Stimulated activated naive B cell treated with anti-CD40 and anti-IgM and Interleukin-4, amounts not matched to agents 10 μg/mL and 1 μg/mL and 100 μg/mL, for 72 hours (primary cell): ENCODE measurements at regions not wholly inside any gene's neighbourhood (a gene's known extent, or its start where the extent isn't known, plus 50 kb on each side); places are given as distances from the start of the nearest gene placed in this dataset.

ENCODE experiments used
- ATAC-seq, 2 donors: fragments of 150-1000 bp; cut with Tn5 transposase; replicated peaks; 2 replicates each; pipeline ENCODE4 v1.10.0; 2021; ENCODE audit warnings: moderate library complexity in 1 of 2
- DNase-seq: peaks from one replicate; pipeline ENCODE4 v3.0.0; 2021
- H3K27ac Mint-ChIP-seq: one replicate; pipeline ENCODE4 v1.8.0; 2022; ENCODE audit warnings: mild to moderate bottlenecking, mixed read lengths
- H3K27me3 Mint-ChIP-seq, 2 donors: one replicate each; pipeline ENCODE4 v1.8.0; 2022; ENCODE audit warnings: mixed read lengths in 2 of 2
- H3K36me3 Mint-ChIP-seq, 2 donors: one replicate each; pipeline ENCODE4 v1.8.0; 2022; ENCODE audit warnings: mixed read lengths in 2 of 2, mild to moderate bottlenecking in 1 of 2
- H3K4me1 Mint-ChIP-seq, 2 donors: one replicate each; pipeline ENCODE4 v1.8.0; 2022; ENCODE audit warnings: mixed read lengths in 2 of 2, mild to moderate bottlenecking in 1 of 2
- H3K4me3 Mint-ChIP-seq, 2 donors: one replicate each; pipeline ENCODE4 v1.8.0; 2022; ENCODE audit warnings: mild to moderate bottlenecking in 2 of 2, mixed read lengths in 2 of 2, moderate library complexity in 1 of 2
- H3K9me3 Mint-ChIP-seq, 2 donors: one replicate each; pipeline ENCODE4 v1.8.0; 2022; ENCODE audit warnings: mixed read lengths in 2 of 2, mild to moderate bottlenecking in 1 of 2

- ATAC-seq (no peak), DNase-seq (no peak)
- Mint-ChIP-seq H3K36me3 (no peaks in the 10 kb centered on the region), H3K4me3 (no peak overlapping the region), H3K27me3 (no peaks in the 10 kb centered on the region), H3K27ac (no peak overlapping the region), H3K4me1 (no peaks in the 10 kb centered on the region), H3K9me3 (peaks cover 5 to 9% of the 10 kb centered on the region in 2 donors)
Measured at GRCh38 chr13:108460746-108461145, 168.7 kb upstream of the MYO16 start.

DNA sequence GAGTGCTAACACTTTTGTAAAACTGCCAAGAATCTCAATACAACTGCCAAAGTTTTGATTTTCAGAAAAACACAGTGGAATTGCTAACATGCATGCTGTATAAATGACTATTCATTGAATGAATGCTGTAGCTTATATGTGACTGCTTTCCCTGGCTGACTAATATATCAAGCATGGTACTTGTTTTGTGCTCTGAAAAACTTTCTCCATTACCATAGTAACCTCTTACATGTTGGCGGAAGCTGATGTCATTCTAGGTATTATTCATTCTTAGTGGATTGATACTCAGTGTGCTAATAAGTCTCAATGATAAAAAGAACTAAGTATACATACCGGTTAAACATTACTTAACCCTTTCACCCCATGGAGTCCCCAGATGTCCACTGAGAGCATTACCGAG lies 166.1 kb upstream of the MYO16 start:
- H3K27ac Mint-ChIP-seq, result no peak overlapping the region
- H3K36me3 Mint-ChIP-seq, result no peaks in the 10 kb centered on the region
- H3K4me3 Mint-ChIP-seq, result no peak overlapping the region
- H3K4me1 Mint-ChIP-seq, result no peaks in the 10 kb centered on the region
- ATAC-seq (no peak), DNase-seq (no peak)
- no peaks in the 10 kb centered on the region for H3K27me3 Mint-ChIP-seq
- H3K9me3 Mint-ChIP-seq, result peaks cover 3 to 4% of the 10 kb centered on the region in 2 donors

DNA sequence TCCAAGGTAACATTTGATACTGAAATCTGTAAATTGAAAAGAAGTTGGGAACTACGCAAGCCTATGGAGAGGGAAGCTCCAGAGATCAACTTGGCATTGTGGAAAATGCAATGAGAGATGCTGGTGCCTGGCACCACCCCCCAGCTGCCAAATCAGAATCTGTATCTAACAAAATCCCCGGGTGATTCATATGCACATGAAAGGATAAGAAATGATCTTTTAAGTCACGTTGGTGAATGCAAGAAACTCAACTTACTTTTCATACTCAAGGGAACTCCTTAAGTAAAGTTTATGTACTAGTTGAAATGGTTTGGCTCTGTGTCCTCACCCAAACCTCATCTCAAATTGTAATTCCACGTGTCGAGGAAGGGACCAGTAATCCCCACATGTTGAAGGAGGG lies 158.5 kb upstream of the MYO16 start:
- Mint-ChIP-seq H3K4me3 (no peak overlapping the region), H3K36me3 (no peaks in the 10 kb centered on the region), H3K27ac (no peak overlapping the region), H3K4me1 (no peaks in the 10 kb centered on the region), H3K9me3 (peaks cover 8% of the 10 kb centered on the region in 2 donors), H3K27me3 (peaks cover 0 to 4% of the 10 kb centered on the region in 2 donors)
- DNase-seq (no peak), ATAC-seq (no peak)

- Mint-ChIP-seq H3K9me3 (peaks cover 8% of the 10 kb centered on the region in 2 donors), H3K27me3 (peaks cover 0 to 4% of the 10 kb centered on the region in 2 donors), H3K36me3 (no peaks in the 10 kb centered on the region), H3K4me3 (no peak overlapping the region), H3K27ac (no peak overlapping the region), H3K4me1 (no peaks in the 10 kb centered on the region)
- ATAC-seq, result no peak
- DNase-seq, result no peak
Measured at GRCh38 chr13:108475181-108475580, 154.2 kb upstream of the MYO16 start.

- Mint-ChIP-seq H3K4me1 (no peaks in the 10 kb centered on the region), H3K27ac (no peak overlapping the region), H3K27me3 (peaks cover 0 to 4% of the 10 kb centered on the region in 2 donors), H3K9me3 (peaks cover 3 to 4% of the 10 kb centered on the region in 2 donors), H3K36me3 (no peaks in the 10 kb centered on the region), H3K4me3 (no peak overlapping the region)
- no peak for ATAC-seq
- no peak for DNase-seq
Measured at GRCh38 chr13:108477376-108477775, 152.0 kb upstream of the MYO16 start.

DNA sequence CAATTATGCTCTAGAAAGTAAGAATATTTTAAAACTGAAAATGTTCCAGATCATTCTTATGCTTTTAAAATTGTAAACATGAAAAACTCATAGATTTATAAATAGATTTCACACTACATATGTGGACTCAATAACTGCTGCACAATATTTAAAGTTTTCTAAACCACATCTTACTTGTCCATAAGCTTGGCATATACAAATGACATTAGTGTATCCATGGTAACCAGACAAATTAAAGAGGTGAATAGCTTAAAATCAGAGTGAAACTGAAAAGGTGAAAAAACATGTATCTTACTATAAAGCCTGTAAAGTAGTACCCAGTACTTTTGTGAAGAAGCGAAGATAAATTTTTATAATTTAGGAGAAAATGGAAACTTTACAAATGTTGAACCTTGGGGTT lies 151.2 kb upstream of the MYO16 start:
- DNase-seq (no peak), ATAC-seq (no peak)
- peaks cover 0 to 3% of the 10 kb centered on the region in 2 donors for H3K9me3 Mint-ChIP-seq
- peaks cover 0 to 4% of the 10 kb centered on the region in 2 donors for H3K27me3 Mint-ChIP-seq
- no peaks in the 10 kb centered on the region for H3K4me1 Mint-ChIP-seq
- no peaks in the 10 kb centered on the region for H3K36me3 Mint-ChIP-seq
- no peak overlapping the region for H3K4me3 Mint-ChIP-seq
- no peak overlapping the region for H3K27ac Mint-ChIP-seq

DNA sequence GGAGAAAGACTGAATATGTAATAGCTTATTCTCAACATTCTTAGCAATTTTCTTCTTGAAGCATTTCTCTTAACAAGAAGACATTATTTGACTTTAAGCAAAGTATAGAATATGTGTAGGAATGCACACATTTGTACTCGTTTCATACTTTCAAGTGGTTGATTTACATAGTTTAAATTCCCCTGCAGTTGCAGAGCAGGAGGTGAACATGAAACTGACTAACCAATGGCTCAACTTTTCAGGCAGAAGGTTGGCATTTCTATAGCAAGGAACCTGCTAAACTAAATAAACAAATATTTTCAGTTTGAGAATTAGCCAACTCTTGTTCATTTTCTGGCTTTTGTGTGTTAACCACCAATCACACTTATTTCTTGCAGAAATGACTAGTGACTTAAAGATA lies 145.4 kb upstream of the MYO16 start:
- H3K36me3 Mint-ChIP-seq, result no peaks in the 10 kb centered on the region
- DNase-seq, result no peak

DNA sequence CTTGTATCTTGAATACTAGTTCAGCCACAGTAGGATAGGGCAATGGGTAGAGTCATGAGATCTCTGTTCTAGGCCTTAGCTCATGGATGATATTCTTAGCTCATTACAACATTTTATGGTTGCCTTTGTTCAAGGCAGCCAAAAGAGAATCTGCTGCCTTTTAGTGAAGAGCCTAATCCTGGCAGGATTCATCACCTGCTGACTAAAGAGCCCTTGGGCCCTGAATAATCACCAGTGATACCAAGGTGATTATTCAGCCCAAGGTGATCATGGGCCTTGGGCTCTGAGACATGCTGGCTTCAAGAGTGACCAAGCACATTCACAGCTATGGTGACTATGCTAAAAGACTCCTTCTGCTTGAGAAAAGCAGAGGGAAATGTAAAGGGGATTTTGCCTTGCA lies 143.3 kb upstream of the MYO16 start:
- no peak overlapping the region for H3K4me3 Mint-ChIP-seq
- H3K27ac Mint-ChIP-seq, result no peak overlapping the region
- H3K27me3 Mint-ChIP-seq, result no peaks in the 10 kb centered on the region
- ATAC-seq (no peak), DNase-seq (no peak)
- no peaks in the 10 kb centered on the region for H3K36me3 Mint-ChIP-seq
- peaks cover 7 to 10% of the 10 kb centered on the region in 2 donors for H3K9me3 Mint-ChIP-seq
- no peaks in the 10 kb centered on the region for H3K4me1 Mint-ChIP-seq

More for the DNA sequence above, 145.4 kb upstream of the MYO16 start:
- H3K9me3 Mint-ChIP-seq, result peaks cover 4 to 6% of the 10 kb centered on the region in 2 donors
- no peaks in the 10 kb centered on the region for H3K27me3 Mint-ChIP-seq
- no peak overlapping the region for H3K27ac Mint-ChIP-seq
- no peak for ATAC-seq
- H3K4me3 Mint-ChIP-seq, result no peak overlapping the region
- no peaks in the 10 kb centered on the region for H3K4me1 Mint-ChIP-seq

DNA sequence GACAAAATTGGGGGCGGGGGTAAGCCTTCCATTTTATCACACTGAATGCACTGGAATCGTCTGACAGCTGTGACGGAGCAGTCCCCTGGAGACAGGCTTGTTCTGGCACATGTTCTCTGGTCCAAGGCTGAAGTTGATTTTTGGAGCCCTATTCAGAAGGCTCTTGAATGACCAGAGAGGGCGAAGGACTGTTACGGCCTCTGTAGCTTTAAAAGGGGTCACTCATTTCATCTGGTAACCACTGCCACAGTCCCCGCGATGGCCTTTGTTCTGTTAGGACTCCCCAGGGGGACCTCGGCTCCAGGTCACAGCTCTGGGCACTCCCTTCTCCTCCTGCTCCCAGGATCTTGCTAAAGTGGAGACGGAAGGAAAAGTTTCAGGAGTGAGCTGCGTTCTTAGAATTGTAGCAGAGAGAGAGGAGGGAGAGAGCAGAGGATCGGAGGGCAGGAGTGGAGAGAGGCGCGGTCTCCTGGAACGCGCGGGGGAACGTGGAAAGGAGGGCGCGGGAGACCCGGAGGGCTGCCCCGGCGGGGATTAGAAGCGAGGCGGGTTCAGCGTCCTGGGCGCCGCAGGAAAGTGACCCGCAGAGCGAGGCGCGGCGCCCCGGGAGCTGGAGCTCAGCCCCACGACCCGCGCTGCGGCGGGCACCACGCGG lies 134.3 kb upstream of the MYO16 start:
- peaks cover 4% of the 10 kb centered on the region in 2 donors for H3K9me3 Mint-ChIP-seq
- no peaks in the 10 kb centered on the region for H3K36me3 Mint-ChIP-seq
- H3K4me1 Mint-ChIP-seq, result peaks cover 4 to 6% of the 10 kb centered on the region in 2 donors
- no peak overlapping the region for H3K27ac Mint-ChIP-seq
- DNase-seq (no peak), ATAC-seq (no peak)
- peaks cover 38 to 40% of the 10 kb centered on the region in 2 donors for H3K27me3 Mint-ChIP-seq
- peak overlapping the region; percentile 5 to 34 for H3K4me3 Mint-ChIP-seq

DNA sequence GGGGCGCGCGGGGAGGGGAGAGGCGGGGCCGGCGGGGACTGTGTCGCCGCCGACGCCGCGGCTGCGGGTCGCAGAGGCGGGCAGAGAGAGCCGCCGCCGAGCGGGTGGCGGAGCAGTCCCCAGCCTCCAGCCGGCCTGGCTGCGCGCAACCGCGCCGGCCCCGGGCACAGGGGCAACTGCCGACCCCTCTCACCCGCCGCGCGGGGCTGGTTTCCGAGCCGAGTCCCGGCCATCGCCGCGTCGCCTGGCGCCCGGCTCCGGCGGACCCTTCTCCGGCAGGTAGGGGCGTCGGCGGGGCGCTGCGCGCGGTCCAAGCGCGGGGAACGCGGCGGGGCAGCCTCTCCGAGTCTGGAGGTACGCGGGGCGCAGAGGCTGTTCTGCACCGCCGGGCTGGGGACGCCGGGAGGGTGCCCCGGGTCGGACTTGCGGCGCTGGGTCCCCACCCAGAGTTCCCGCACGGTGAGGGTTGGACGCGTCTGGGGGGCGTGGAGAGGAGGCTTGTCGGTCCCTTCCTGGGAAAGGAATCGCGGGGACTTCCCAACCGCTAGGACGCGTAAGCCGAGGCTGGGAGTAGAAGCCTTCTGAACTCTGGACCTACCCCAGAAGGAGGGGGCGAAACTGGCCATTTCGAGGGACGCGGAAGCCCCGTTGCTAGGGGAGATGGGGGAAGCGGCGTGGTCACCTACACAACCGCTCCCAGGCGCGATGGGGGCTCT lies 133.6 kb upstream of the MYO16 start:
- H3K9me3 Mint-ChIP-seq, result peaks cover 0 to 4% of the 10 kb centered on the region in 2 donors
- DNase-seq, result no peak

GRCh38 chr13:108496362-108497210 lies 132.8 kb upstream of the MYO16 start:
- Mint-ChIP-seq H3K27me3 (peaks cover 40 to 42% of the 10 kb centered on the region in 2 donors), H3K4me3 (no peak overlapping the region), H3K4me1 (peaks cover 4 to 6% of the 10 kb centered on the region in 2 donors), H3K36me3 (no peaks in the 10 kb centered on the region), H3K9me3 (peaks cover 0 to 2% of the 10 kb centered on the region in 2 donors), H3K27ac (no peak overlapping the region)
- ATAC-seq (no peak), DNase-seq (no peak)

More for the DNA sequence above, 133.6 kb upstream of the MYO16 start:
- Mint-ChIP-seq H3K36me3 (no peaks in the 10 kb centered on the region), H3K27ac (no peak overlapping the region), H3K4me3 (no peak overlapping the region), H3K4me1 (peaks cover 4 to 6% of the 10 kb centered on the region in 2 donors), H3K27me3 (peaks cover 38 to 40% of the 10 kb centered on the region in 2 donors)
- ATAC-seq, result no peak

DNA sequence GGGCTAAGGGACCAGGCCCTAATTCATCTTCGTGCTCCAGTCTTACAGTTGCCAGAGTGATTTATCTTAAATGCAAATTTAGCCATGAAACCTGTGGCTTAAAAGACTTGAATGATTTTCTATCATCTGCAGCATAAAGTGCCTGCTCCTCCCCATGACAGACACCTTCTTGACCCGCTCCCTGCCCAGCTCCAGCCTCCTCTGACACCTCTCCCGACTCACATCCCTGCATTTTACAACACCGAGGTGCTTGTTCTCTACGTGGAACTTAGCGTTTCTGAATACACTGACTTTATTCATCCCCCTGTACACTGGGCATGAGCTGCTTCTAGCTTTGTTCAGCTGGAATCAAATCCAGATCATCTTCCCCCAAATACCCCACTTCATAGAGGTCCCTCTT lies 128.7 kb upstream of the MYO16 start:
- DNase-seq (no peak), ATAC-seq (no peak)
- H3K27me3 Mint-ChIP-seq, result peaks cover 27 to 33% of the 10 kb centered on the region in 2 donors
- no peak overlapping the region for H3K27ac Mint-ChIP-seq
- no peaks in the 10 kb centered on the region for H3K36me3 Mint-ChIP-seq
- no peak overlapping the region for H3K4me3 Mint-ChIP-seq
- H3K4me1 Mint-ChIP-seq, result no peaks in the 10 kb centered on the region
- H3K9me3 Mint-ChIP-seq, result peaks cover 0 to 4% of the 10 kb centered on the region in 2 donors

- DNase-seq (no peak), ATAC-seq (no peak)
Measured at GRCh38 chr13:108508263-108508662, 121.1 kb upstream of the MYO16 start.

DNA sequence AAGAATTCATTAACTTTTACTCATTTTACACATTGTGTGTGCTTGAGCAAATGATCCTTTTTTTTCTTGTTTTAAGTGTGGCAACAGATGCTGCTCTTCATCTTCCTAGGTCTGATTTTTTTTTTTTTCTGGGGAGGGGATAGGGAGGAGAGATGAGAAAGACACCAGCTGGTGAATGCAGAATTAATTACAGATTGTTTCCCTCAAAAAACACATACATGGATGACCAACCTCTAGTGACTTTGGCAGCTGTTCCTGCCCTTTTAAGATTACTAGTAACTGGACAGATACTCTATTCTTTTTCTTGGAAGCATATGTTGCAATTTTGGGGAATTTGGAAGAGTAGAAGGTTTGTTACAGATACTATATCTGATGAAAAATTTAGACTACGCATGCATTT lies 103.6 kb upstream of the MYO16 start:
- Mint-ChIP-seq H3K27ac (no peak overlapping the region), H3K4me3 (no peak overlapping the region), H3K4me1 (no peaks in the 10 kb centered on the region), H3K9me3 (peaks cover 0 to 4% of the 10 kb centered on the region in 2 donors), H3K27me3 (no peaks in the 10 kb centered on the region), H3K36me3 (no peaks in the 10 kb centered on the region)
- ATAC-seq (no peak), DNase-seq (no peak)

More at GRCh38 chr13:108508263-108508662, 121.1 kb upstream of the MYO16 start:
- H3K36me3 Mint-ChIP-seq, result no peaks in the 10 kb centered on the region
- no peaks in the 10 kb centered on the region for H3K27me3 Mint-ChIP-seq
- no peak overlapping the region for H3K27ac Mint-ChIP-seq
- H3K9me3 Mint-ChIP-seq, result peaks cover 3 to 10% of the 10 kb centered on the region in 2 donors
- H3K4me1 Mint-ChIP-seq, result no peaks in the 10 kb centered on the region
- H3K4me3 Mint-ChIP-seq, result no peak overlapping the region
